ENCODE measurements at regions not wholly inside any gene's neighbourhood (a gene's known extent, or its start where the extent isn't known, plus 50 kb on each side); places are given as distances from the start of the nearest gene placed in this dataset.

GRCh38 chr9:24939109-24939850 is 393.6 kb upstream of the IZUMO3 start:
- Histone ChIP-seq H3K4me3 (ENCODE audit: low read length) (no peak overlapping the region), H3K36me3 (ENCODE audit: control insufficient read depth in 2 of 3, insufficient read depth in 3 of 3, low read length in 3 of 3) (no peaks in the 10 kb centered on the region), H3K9me3 (ENCODE audit: control insufficient read depth in 2 of 3, low read length in 3 of 3) (peaks cover 0 to 9% (median 0%) of the 10 kb centered on the region in 3 experiments), H3K4me1 (ENCODE audit: control insufficient read depth in 2 of 2, insufficient read depth in 2 of 2, low read length in 2 of 2) (no peaks in the 10 kb centered on the region), H3K27me3 (ENCODE audit: control insufficient read depth in 2 of 2, insufficient read depth in 2 of 2, low read length in 2 of 2) (no peaks in the 10 kb centered on the region), H3K27ac (ENCODE audit: low read depth, low read length) (no peak overlapping the region)
- H3K9me3 Mint-ChIP-seq: peaks cover 0 to 31% (median 12%) of the 10 kb centered on the region in 11 donors
- H3K36me3 Mint-ChIP-seq: no peaks in the 10 kb centered on the region
- ChIA-PET POLR2A (no interaction called here), CTCF (no interaction called here)
- no peak overlapping the region for H3K27ac Mint-ChIP-seq
- no peak for DNase-seq
- no peak overlapping the region for H3K4me3 Mint-ChIP-seq
- H3K4me1 Mint-ChIP-seq: no peaks in the 10 kb centered on the region
- no peaks in the 10 kb centered on the region for H3K27me3 Mint-ChIP-seq
- intact Hi-C loops (cut with micrococcal nuclease): loop anchor here in 1 of 2 donors (10.0 kb wide), 1 partner anchor 64 kb away; no protein-coding TSS in a partner anchor
- ATAC-seq: no peak

GRCh38 chr9:24936117-24936516 is 390.4 kb upstream of the IZUMO3 start:
- no peaks in the 10 kb centered on the region for H3K27me3 Mint-ChIP-seq
- Histone ChIP-seq H3K4me1 (ENCODE audit: control insufficient read depth in 2 of 2, insufficient read depth in 2 of 2, low read length in 2 of 2) (no peaks in the 10 kb centered on the region), H3K36me3 (ENCODE audit: control insufficient read depth in 2 of 3, insufficient read depth in 3 of 3, low read length in 3 of 3) (no peaks in the 10 kb centered on the region), H3K9me3 (ENCODE audit: control insufficient read depth in 2 of 3, low read length in 3 of 3) (no peaks in the 10 kb centered on the region), H3K27ac (ENCODE audit: low read depth, low read length) (no peak overlapping the region), H3K27me3 (ENCODE audit: control insufficient read depth in 2 of 2, insufficient read depth in 2 of 2, low read length in 2 of 2) (no peaks in the 10 kb centered on the region), H3K4me3 (ENCODE audit: low read length) (no peak overlapping the region)
- ATAC-seq (no peak), DNase-seq (no peak)
- no peak overlapping the region for H3K4me3 Mint-ChIP-seq
- H3K9me3 Mint-ChIP-seq: peaks cover 0 to 19% (median 8%) of the 10 kb centered on the region in 11 donors
- no peaks in the 10 kb centered on the region for H3K4me1 Mint-ChIP-seq
- intact Hi-C loops (cut with micrococcal nuclease): loop anchor here in 1 of 2 donors (10.0 kb wide), 1 partner anchor 61 kb away; no protein-coding TSS in a partner anchor
- ChIA-PET CTCF (no interaction called here), POLR2A (no interaction called here)
- no peaks in the 10 kb centered on the region for H3K36me3 Mint-ChIP-seq
- H3K27ac Mint-ChIP-seq: no peak overlapping the region

- no peaks in the 10 kb centered on the region for H3K9me3 ChIP-seq (ENCODE audit: control insufficient read depth in 2 of 3, low read length in 3 of 3)
- Mint-ChIP-seq H3K27me3 (no peaks in the 10 kb centered on the region), H3K36me3 (no peaks in the 10 kb centered on the region), H3K9me3 (peaks cover 0 to 15% (median 3%) of the 10 kb centered on the region in 11 donors), H3K4me1 (no peaks in the 10 kb centered on the region), H3K27ac (no peak overlapping the region), H3K4me3 (no peak overlapping the region)
- no peak overlapping the region for H3K27ac ChIP-seq (ENCODE audit: low read depth, low read length)
- ATAC-seq (no peak), DNase-seq (no peak)
- intact Hi-C loops (cut with micrococcal nuclease): loop anchor here in 1 of 2 donors (10.0 kb wide), 1 partner anchor 58 kb away; no protein-coding TSS in a partner anchor
- H3K4me1 ChIP-seq (ENCODE audit: control insufficient read depth in 2 of 2, insufficient read depth in 2 of 2, low read length in 2 of 2): no peaks in the 10 kb centered on the region
- no peak overlapping the region for H3K4me3 ChIP-seq (ENCODE audit: low read length)
- ChIA-PET CTCF (no interaction called here), POLR2A (no interaction called here)
- no peaks in the 10 kb centered on the region for H3K27me3 ChIP-seq (ENCODE audit: control insufficient read depth in 2 of 2, insufficient read depth in 2 of 2, low read length in 2 of 2)
- no peaks in the 10 kb centered on the region for H3K36me3 ChIP-seq (ENCODE audit: control insufficient read depth in 2 of 3, insufficient read depth in 3 of 3, low read length in 3 of 3)
Measured at GRCh38 chr9:24932785-24933184, 387.1 kb upstream of the IZUMO3 start.

GRCh38 chr9:24931894-24932293 is 386.2 kb upstream of the IZUMO3 start:
- Mint-ChIP-seq H3K36me3 (no peaks in the 10 kb centered on the region), H3K4me3 (no peak overlapping the region), H3K9me3 (peaks cover 0 to 14% (median 3%) of the 10 kb centered on the region in 11 donors), H3K27me3 (no peaks in the 10 kb centered on the region), H3K4me1 (no peaks in the 10 kb centered on the region), H3K27ac (no peak overlapping the region)
- intact Hi-C loops (cut with micrococcal nuclease): loop anchor here in 1 of 2 donors (10.0 kb wide), 1 partner anchor 57 kb away; no protein-coding TSS in a partner anchor
- POLR2A ChIA-PET: no interaction called here
- ATAC-seq: no peak
- CTCF ChIA-PET: no interaction called here
- Histone ChIP-seq H3K27me3 (ENCODE audit: control insufficient read depth in 2 of 2, insufficient read depth in 2 of 2, low read length in 2 of 2) (no peaks in the 10 kb centered on the region), H3K4me1 (ENCODE audit: control insufficient read depth in 2 of 2, insufficient read depth in 2 of 2, low read length in 2 of 2) (no peaks in the 10 kb centered on the region), H3K9me3 (ENCODE audit: control insufficient read depth in 2 of 3, low read length in 3 of 3) (no peaks in the 10 kb centered on the region), H3K27ac (ENCODE audit: low read depth, low read length) (no peak overlapping the region), H3K4me3 (ENCODE audit: low read length) (no peak overlapping the region), H3K36me3 (ENCODE audit: control insufficient read depth in 2 of 3, insufficient read depth in 3 of 3, low read length in 3 of 3) (no peaks in the 10 kb centered on the region)
- no peak for DNase-seq

GRCh38 chr9:24912767-24913166 is 367.1 kb upstream of the IZUMO3 start:
- Mint-ChIP-seq H3K4me3 (no peak overlapping the region), H3K4me1 (no peaks in the 10 kb centered on the region), H3K36me3 (peaks cover 0 to 4% (median 0%) of the 10 kb centered on the region in 5 donors), H3K27me3 (no peaks in the 10 kb centered on the region), H3K27ac (no peak overlapping the region), H3K9me3 (peaks cover 3 to 39% (median 16%) of the 10 kb centered on the region in 11 donors)
- H3K4me3 ChIP-seq (ENCODE audit: low read length): no peak overlapping the region
- DNase-seq (no peak), ATAC-seq (no peak)
- POLR2A ChIA-PET: no interaction called here
- CTCF ChIA-PET: no interaction called here
- H3K27me3 ChIP-seq (ENCODE audit: control insufficient read depth in 2 of 2, insufficient read depth in 2 of 2, low read length in 2 of 2): no peaks in the 10 kb centered on the region
- H3K4me1 ChIP-seq (ENCODE audit: control insufficient read depth in 2 of 2, insufficient read depth in 2 of 2, low read length in 2 of 2): no peaks in the 10 kb centered on the region
- intact Hi-C loops (cut with micrococcal nuclease): no loop called here
- no peaks in the 10 kb centered on the region for H3K9me3 ChIP-seq (ENCODE audit: control insufficient read depth in 2 of 3, low read length in 3 of 3)
- H3K27ac ChIP-seq (ENCODE audit: low read depth, low read length): no peak overlapping the region
- H3K36me3 ChIP-seq (ENCODE audit: control insufficient read depth in 2 of 3, insufficient read depth in 3 of 3, low read length in 3 of 3): no peaks in the 10 kb centered on the region

GRCh38 chr9:24901319-24901718 is 355.6 kb upstream of the IZUMO3 start:
- Mint-ChIP-seq H3K27me3 (no peaks in the 10 kb centered on the region), H3K27ac (no peak overlapping the region), H3K4me1 (no peaks in the 10 kb centered on the region), H3K9me3 (peaks cover 0 to 23% (median 12%) of the 10 kb centered on the region in 11 donors), H3K36me3 (no peaks in the 10 kb centered on the region), H3K4me3 (no peak overlapping the region)
- DNase-seq (no peak), ATAC-seq (no peak)
- Histone ChIP-seq H3K4me3 (ENCODE audit: low read length) (no peak overlapping the region), H3K9me3 (ENCODE audit: control insufficient read depth in 2 of 3, low read length in 3 of 3) (no peaks in the 10 kb centered on the region), H3K4me1 (ENCODE audit: control insufficient read depth in 2 of 2, insufficient read depth in 2 of 2, low read length in 2 of 2) (no peaks in the 10 kb centered on the region), H3K27me3 (ENCODE audit: control insufficient read depth in 2 of 2, insufficient read depth in 2 of 2, low read length in 2 of 2) (no peaks in the 10 kb centered on the region), H3K36me3 (ENCODE audit: control insufficient read depth in 2 of 3, insufficient read depth in 3 of 3, low read length in 3 of 3) (no peaks in the 10 kb centered on the region), H3K27ac (ENCODE audit: low read depth, low read length) (no peak overlapping the region)
- intact Hi-C loops (cut with micrococcal nuclease): no loop called here
- ChIA-PET POLR2A (no interaction called here), CTCF (no interaction called here)

GRCh38 chr9:24900179-24900578 is 354.5 kb upstream of the IZUMO3 start:
- intact Hi-C loops (cut with micrococcal nuclease): no loop called here
- H3K36me3 ChIP-seq (ENCODE audit: control insufficient read depth in 2 of 3, insufficient read depth in 3 of 3, low read length in 3 of 3): no peaks in the 10 kb centered on the region
- Mint-ChIP-seq H3K9me3 (peaks cover 0 to 25% (median 13%) of the 10 kb centered on the region in 11 donors), H3K27me3 (no peaks in the 10 kb centered on the region), H3K27ac (no peak overlapping the region), H3K4me3 (no peak overlapping the region), H3K36me3 (no peaks in the 10 kb centered on the region), H3K4me1 (no peaks in the 10 kb centered on the region)
- POLR2A ChIA-PET: no interaction called here
- no peak overlapping the region for H3K4me3 ChIP-seq (ENCODE audit: low read length)
- CTCF ChIA-PET: no interaction called here
- ATAC-seq: no peak
- no peak for DNase-seq
- no peaks in the 10 kb centered on the region for H3K4me1 ChIP-seq (ENCODE audit: control insufficient read depth in 2 of 2, insufficient read depth in 2 of 2, low read length in 2 of 2)
- H3K27ac ChIP-seq (ENCODE audit: low read depth, low read length): no peak overlapping the region
- H3K9me3 ChIP-seq (ENCODE audit: control insufficient read depth in 2 of 3, low read length in 3 of 3): no peaks in the 10 kb centered on the region
- no peaks in the 10 kb centered on the region for H3K27me3 ChIP-seq (ENCODE audit: control insufficient read depth in 2 of 2, insufficient read depth in 2 of 2, low read length in 2 of 2)

Measured in naive thymus-derived CD4-positive, alpha-beta T cell (primary cell).